Gastroesophageal sphincter (tissue), 4 donors: ENCODE measurements at regions not wholly inside any gene's neighbourhood (a gene's known extent, or its start where the extent isn't known, plus 50 kb on each side); places are given as distances from the start of the nearest gene placed in this dataset.

Experiments used
- ATAC-seq: fragments of 150-250 bp; one replicate; pipeline ENCODE4 v1.9.1; 2016; ENCODE audit warnings: mild to moderate bottlenecking, moderate library complexity
- H3K27ac ChIP-seq, 4 donors: fragments of 200-600 bp; sonication (generic) in 3 of 4; 1 replicate in 3 of 4; 2 replicates in 1 of 4; pipeline ENCODE4 v1.5.1; 2016 to 2019
- H3K27me3 ChIP-seq: fragments of 200-600 bp; sonication (generic); one replicate; pipeline ENCODE4 v1.5.1; 2019
- H3K36me3 ChIP-seq, 2 donors: fragments of 200-600 bp; sonication (generic); one replicate each; pipeline ENCODE4 v1.5.1; 2019; ENCODE audit warnings: control low read depth in 1 of 2
- H3K4me1 ChIP-seq, 3 donors: fragments of 200-600 bp; sonication (generic); 1 replicate in 2 of 3; 2 replicates in 1 of 3; pipeline ENCODE4 v1.5.1; 2016 to 2019; ENCODE audit warnings: control low read depth in 2 of 3
- H3K4me3 ChIP-seq, 2 donors: fragments of 200-600 bp; sonication (generic); one replicate each; pipeline ENCODE4 v1.5.1; 2019; ENCODE audit warnings: mild to moderate bottlenecking in 1 of 2, moderate library complexity in 1 of 2
- H3K9me3 ChIP-seq, 3 donors: fragments of 200-600 bp; sonication (generic); one replicate each; pipeline ENCODE4 v1.5.1; 2017 to 2019; ENCODE audit warnings: control low read depth in 2 of 3
- CTCF ChIP-seq, 4 experiments: fragments of 200-600 bp in 2 of 4; fragments of 450-650 bp in 2 of 4; sonication (generic) in 1 of 4; IDR thresholded peaks; one replicate each; pipeline ENCODE4 v1.5.1; 2017 to 2019; ENCODE audit warnings: antibody characterized with exemption in 4 of 4, mild to moderate bottlenecking in 2 of 4, moderate library complexity in 2 of 4
- EP300 ChIP-seq: sonication (generic); formaldehyde crosslinking; IDR thresholded peaks from one replicate; pipeline ENCODE4 v1.6.1; 2017; ENCODE audit warnings: antibody characterized with exemption, mild to moderate bottlenecking
- POLR2A ChIP-seq, 2 donors: fragments of 450-650 bp; IDR thresholded peaks; one replicate each; pipeline ENCODE4 v1.6.1; 2017; ENCODE audit warnings: antibody characterized with exemption in 2 of 2, mild to moderate bottlenecking in 2 of 2, moderate library complexity in 1 of 2
- POLR2AphosphoS5 ChIP-seq: sonication (generic); formaldehyde crosslinking; IDR thresholded peaks from one replicate; pipeline ENCODE4 v1.6.1; 2017; ENCODE audit warnings: antibody characterized with exemption
- WGBS, 2 donors: methylation state at CpG; one replicate each; pipeline ENCODE4 v1.1.5; 2018; ENCODE audit warnings: low coverage in 1 of 2; 5-methylcytosine and 5-hydroxymethylcytosine counted together

GRCh38 chr18:42426496-42427015, 471.5 kb downstream of the PIK3C3 start:
- no peaks in the 10 kb centered on the region for H3K36me3 ChIP-seq
- no peak overlapping the region for H3K4me3 ChIP-seq
- no peak for ATAC-seq
- WGBS, 2 donors, result 52% methylated on average over 2 of the region's 2 CpGs; no CpG with 5 or more reads in 1 of the 2 donors
- H3K27me3 ChIP-seq, result no peaks in the 10 kb centered on the region
- no peaks in the 10 kb centered on the region for H3K4me1 ChIP-seq
- no peak overlapping the region for H3K27ac ChIP-seq
- TF ChIP-seq CTCF (IDR thresholded peaks at IDR 0.05) (peak in 1 of 4 experiments; percentile 11), EP300 (no peak)
- H3K9me3 ChIP-seq, result no peaks in the 10 kb centered on the region

DNA sequence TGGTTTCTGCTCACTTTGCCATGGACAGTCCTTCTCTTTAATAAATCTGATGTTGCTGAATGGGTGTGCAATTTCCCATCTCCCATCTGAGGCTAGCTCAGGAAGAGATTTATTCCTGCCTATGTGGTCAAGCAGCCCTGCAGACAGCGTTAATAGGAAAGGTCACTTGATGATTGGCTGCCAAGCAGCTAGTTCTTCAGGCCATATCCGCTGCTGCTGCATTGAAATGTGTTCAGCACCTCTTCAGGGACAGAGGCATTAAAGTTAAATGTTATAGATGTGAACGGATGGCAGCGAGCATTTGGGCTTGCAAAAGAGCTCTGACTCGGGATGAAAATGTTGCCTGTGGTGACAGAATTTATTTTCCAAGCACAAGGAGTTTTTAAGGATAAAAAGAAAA, 474.2 kb downstream of the PIK3C3 start:
- no peaks in the 10 kb centered on the region for H3K27me3 ChIP-seq
- H3K4me3 ChIP-seq, result no peak overlapping the region
- TF ChIP-seq EP300 (no peak), POLR2AphosphoS5 (no peak), CTCF (IDR thresholded peaks at IDR 0.05) (no peak), POLR2A (IDR thresholded peaks at IDR 0.05) (no peak)
- ATAC-seq, result no peak
- 39 to 71% methylated on average over 4 to 5 of the region's 5 CpGs for WGBS, 2 donors
- H3K9me3 ChIP-seq, result no peaks in the 10 kb centered on the region
- no peaks in the 10 kb centered on the region for H3K4me1 ChIP-seq
- no peaks in the 10 kb centered on the region for H3K36me3 ChIP-seq
- no peak overlapping the region for H3K27ac ChIP-seq

DNA sequence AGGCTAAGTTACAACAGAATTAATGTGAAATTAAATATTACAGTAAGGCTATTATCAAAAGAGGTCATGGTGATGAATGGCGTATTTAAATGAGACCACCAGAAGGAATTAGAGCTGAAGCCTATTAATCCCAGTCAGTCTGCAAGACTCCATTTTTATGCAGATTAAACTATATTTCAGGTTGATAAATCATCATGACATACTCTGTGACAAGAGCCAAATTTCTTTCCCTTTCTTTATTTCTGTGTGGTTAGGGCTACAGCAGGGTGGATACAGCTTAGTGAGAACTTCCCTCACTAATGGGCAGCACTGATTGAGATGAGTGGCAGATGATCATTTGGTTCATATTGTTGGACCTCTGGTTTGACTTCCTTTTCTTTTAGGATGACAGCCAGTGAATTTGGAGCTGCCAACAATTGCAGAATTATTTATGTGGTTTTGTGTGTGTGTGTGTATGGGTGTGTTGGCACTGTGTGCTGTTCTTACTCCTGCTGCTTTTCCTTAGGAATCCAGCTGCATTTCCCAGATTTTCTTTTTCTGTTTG, 481.3 kb downstream of the PIK3C3 start:
- H3K27me3 ChIP-seq, result no peaks in the 10 kb centered on the region
- H3K9me3 ChIP-seq, result no peaks in the 10 kb centered on the region
- no peak overlapping the region for H3K4me3 ChIP-seq
- TF ChIP-seq EP300 (no peak), POLR2AphosphoS5 (no peak), POLR2A (IDR thresholded peaks at IDR 0.05) (no peak), CTCF (IDR thresholded peaks at IDR 0.05) (no peak)
- H3K4me1 ChIP-seq, result no peaks in the 10 kb centered on the region
- ATAC-seq, result no peak
- WGBS, 2 donors, result 89 to 100% methylated on average over 1 of the region's 1 CpG
- H3K36me3 ChIP-seq, result no peaks in the 10 kb centered on the region
- no peak overlapping the region for H3K27ac ChIP-seq

DNA sequence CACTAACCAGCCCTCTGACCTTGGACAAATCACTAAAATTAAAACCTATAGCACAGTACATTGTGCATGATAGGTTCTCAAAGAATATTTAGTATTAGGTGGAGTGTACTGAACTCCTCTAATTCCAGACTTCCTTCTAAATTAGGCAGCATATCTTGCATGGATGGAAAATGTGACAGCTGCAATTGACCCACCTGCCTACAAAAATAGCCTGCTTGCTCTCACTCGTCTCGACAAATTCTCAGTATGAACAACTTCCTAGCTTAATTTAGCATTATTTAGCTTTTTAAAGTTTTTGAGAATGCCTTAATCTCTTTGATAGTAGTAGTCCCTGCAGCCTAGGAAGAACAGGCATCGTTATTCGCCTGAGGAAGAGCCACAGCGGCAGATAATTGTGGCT, 482.0 kb downstream of the PIK3C3 start:
- 53 to 62% methylated on average over 5 of the region's 5 CpGs for WGBS, 2 donors
- ATAC-seq, result no peak

More for the DNA sequence above, 482.0 kb downstream of the PIK3C3 start:
- Histone ChIP-seq H3K27ac (no peak overlapping the region), H3K27me3 (no peaks in the 10 kb centered on the region), H3K36me3 (no peaks in the 10 kb centered on the region), H3K9me3 (no peaks in the 10 kb centered on the region), H3K4me1 (no peaks in the 10 kb centered on the region), H3K4me3 (no peak overlapping the region)
- TF ChIP-seq POLR2AphosphoS5, result no peak
- TF ChIP-seq CTCF (IDR thresholded peaks at IDR 0.05), result no peak
- no peak for TF ChIP-seq EP300
